GM23338 (cell line): ENCODE measurements at regions not wholly inside any gene's neighbourhood (a gene's known extent, or its start where the extent isn't known, plus 50 kb on each side); places are given as distances from the start of the nearest gene placed in this dataset.

Source experiments
- ATAC-seq: fragments of 200-7000 bp; cut with Tn5 transposase; 3 replicates; pipeline ENCODE4 v1.9.1; 2020
- DNase-seq: peaks from one replicate; pipeline ENCODE4 v3.0.0-alpha.2; 2015; ENCODE audit warnings: low spot score
- H2AFZ ChIP-seq: fragments of 200-600 bp; sonication (generic); 2 replicates; pipeline ENCODE4 v1.8.0; 2016; ENCODE audit warnings: antibody characterized with exemption, mild to moderate bottlenecking, moderate library complexity
- H3F3A ChIP-seq: fragments of 200-600 bp; sonication (generic); replicated peaks from 2 replicates; pipeline ENCODE4 v1.8.0; 2017; ENCODE audit warnings: antibody characterized with exemption, mixed run types, low read depth
- H3K27ac ChIP-seq: fragments of 200-600 bp; sonication (generic); 2 replicates; pipeline ENCODE4 v1.6.1; 2016; ENCODE audit warnings: low read depth
- H3K27me3 ChIP-seq: fragments of 200-600 bp; sonication (generic); 2 replicates; pipeline ENCODE4 v1.8.0; 2016; ENCODE audit warnings: mild to moderate bottlenecking, mixed run types, moderate library complexity; ENCODE audit not compliant: insufficient read depth
- H3K36me3 ChIP-seq: fragments of 200-600 bp; sonication (generic); 2 replicates; pipeline ENCODE4 v1.8.0; 2016; ENCODE audit warnings: mild to moderate bottlenecking; ENCODE audit not compliant: insufficient read depth
- H3K4me1 ChIP-seq: fragments of 200-600 bp; sonication (generic); 2 replicates; pipeline ENCODE4 v1.8.0; 2016; ENCODE audit warnings: mild to moderate bottlenecking, moderate library complexity; ENCODE audit not compliant: insufficient read depth
- H3K4me2 ChIP-seq: fragments of 200-600 bp; sonication (generic); 2 replicates; pipeline ENCODE4 v1.7.1; 2017; ENCODE audit warnings: mixed run types
- H3K4me3 ChIP-seq: fragments of 200-600 bp; sonication (generic); 2 replicates; pipeline ENCODE4 v1.6.1; 2016; ENCODE audit warnings: mixed run types
- H3K79me2 ChIP-seq: fragments of 200-600 bp; sonication (generic); replicated peaks from 2 replicates; pipeline ENCODE4 v1.8.0; 2017; ENCODE audit warnings: mild to moderate bottlenecking; ENCODE audit not compliant: insufficient read depth
- H3K9me2 ChIP-seq: fragments of 200-600 bp; sonication (generic); 2 replicates; pipeline ENCODE4 v1.8.0; 2017; ENCODE audit not compliant: insufficient read depth
- H4K20me1 ChIP-seq: fragments of 200-600 bp; sonication (generic); replicated peaks from 2 replicates; pipeline ENCODE4 v1.8.0; 2017; ENCODE audit warnings: mild to moderate bottlenecking; ENCODE audit not compliant: insufficient read depth
- H3K27ac Mint-ChIP-seq: 2 replicates; pipeline ENCODE4 v1.8.0; 2020; ENCODE audit warnings: inconsistent platforms, mild to moderate bottlenecking, moderate library complexity, mixed read lengths
- H3K27me3 Mint-ChIP-seq: 3 replicates; pipeline ENCODE4 v1.8.0; 2022; ENCODE audit warnings: low read depth, mild to moderate bottlenecking, moderate library complexity, mixed read lengths, inconsistent platforms; ENCODE audit not compliant: insufficient read depth, poor library complexity
- H3K36me3 Mint-ChIP-seq: 3 replicates; pipeline ENCODE4 v1.8.0; 2021; ENCODE audit warnings: low read depth, mild to moderate bottlenecking, inconsistent platforms, moderate library complexity, mixed read lengths
- H3K4me1 Mint-ChIP-seq: 3 replicates; pipeline ENCODE4 v1.8.0; 2020; ENCODE audit warnings: mild to moderate bottlenecking, inconsistent platforms, mixed read lengths
- H3K4me3 Mint-ChIP-seq: 3 replicates; pipeline ENCODE4 v1.8.0; 2021; ENCODE audit warnings: moderate library complexity, mild to moderate bottlenecking, inconsistent platforms, mixed read lengths
- H3K9me3 Mint-ChIP-seq: 3 replicates; pipeline ENCODE4 v1.8.0; 2020; ENCODE audit warnings: moderate library complexity, mild to moderate bottlenecking, inconsistent platforms, mixed read lengths
- CREB1 ChIP-seq: fragments of 250-450 bp; sonication (Bioruptor Pico); IDR thresholded peaks from 2 replicates; pipeline ENCODE4 v1.5.0; 2020; ENCODE audit warnings: low read depth, mild to moderate bottlenecking, moderate library complexity
- CTCF ChIP-seq, 2 experiments: fragments of 200-600 bp in 1 of 2; sonication (generic) in 1 of 2; conservative IDR thresholded peaks; 2 replicates each; pipeline versions ENCODE4 v1.5.1 to v1.6.1; 2016 to 2017; ENCODE audit warnings: antibody characterized with exemption in 2 of 2, low read depth in 2 of 2, mild to moderate bottlenecking in 2 of 2, moderate library complexity in 1 of 2
- ETS1 ChIP-seq: IDR thresholded peaks from 2 replicates; pipeline ENCODE4 v1.6.1; 2016; ENCODE audit warnings: antibody characterized with exemption
- EZH2 ChIP-seq: fragments of 200-600 bp; sonication (generic); IDR thresholded peaks from one replicate; pipeline ENCODE4 v1.8.0; 2017; ENCODE audit warnings: antibody characterized with exemption, mild to moderate bottlenecking, low read depth; ENCODE audit not compliant: unreplicated experiment
- EZH2phosphoT487 ChIP-seq: fragments of 200-600 bp; sonication (generic); IDR thresholded peaks from one replicate; pipeline ENCODE4 v1.8.1; 2018; ENCODE audit warnings: antibody characterized with exemption; ENCODE audit not compliant: unreplicated experiment
- JUNB ChIP-seq: IDR thresholded peaks from one replicate; pipeline ENCODE4 v1.6.1; 2016; ENCODE audit warnings: antibody characterized with exemption; ENCODE audit not compliant: unreplicated experiment
- NANOG ChIP-seq: IDR thresholded peaks from 2 replicates; pipeline ENCODE4 v1.6.1; 2016; ENCODE audit warnings: antibody characterized with exemption, borderline replicate concordance
- POLR2AphosphoS5 ChIP-seq: IDR thresholded peaks from 2 replicates; pipeline ENCODE4 v1.6.1; 2016; ENCODE audit warnings: antibody characterized with exemption, low read depth
- REST ChIP-seq: IDR thresholded peaks from one replicate; pipeline ENCODE4 v1.6.1; 2018; ENCODE audit warnings: antibody characterized with exemption; ENCODE audit not compliant: unreplicated experiment
- STAT1 ChIP-seq: IDR thresholded peaks from one replicate; pipeline ENCODE4 v1.6.1; 2016; ENCODE audit warnings: antibody characterized with exemption; ENCODE audit not compliant: unreplicated experiment
- ZNF114 ChIP-seq: fragments of 250-450 bp; sonication (Bioruptor Pico); IDR thresholded peaks from 2 replicates; pipeline ENCODE4 v1.5.0; 2020; ENCODE audit warnings: mild to moderate bottlenecking, moderate library complexity
- ZNF331 ChIP-seq: fragments of 250-450 bp; sonication (Bioruptor Pico); IDR thresholded peaks from 2 replicates; pipeline ENCODE4 v1.5.0; 2020; ENCODE audit warnings: low read depth, mild to moderate bottlenecking, moderate library complexity

- H3K27ac Mint-ChIP-seq, result no peak overlapping the region
- H3K9me3 Mint-ChIP-seq, result peaks cover 6% of the 10 kb centered on the region; the same call in 1 of the 3 replicates
- no peak for ATAC-seq
- Histone ChIP-seq H3K4me1 (no peaks in the 10 kb centered on the region), H3K4me2 (no peak overlapping the region), H3K4me3 (no peak overlapping the region), H3K27me3 (no peaks in the 10 kb centered on the region), H3K27ac (no peak overlapping the region), H3K79me2 (no peaks in the 10 kb centered on the region), H4K20me1 (no peaks in the 10 kb centered on the region), H3K36me3 (no peaks in the 10 kb centered on the region), H3F3A (no peaks in the 10 kb centered on the region), H2AFZ (no peak overlapping the region), H3K9me2 (no peaks in the 10 kb centered on the region)
- TF ChIP-seq STAT1 (no peak), POLR2AphosphoS5 (no peak), REST (no peak), ETS1 (no peak), ZNF114 (no peak), CREB1 (CRISPR knock-in tag) (no peak), NANOG (no peak), CTCF (conservative IDR thresholded peaks at IDR 0.05; ENCODE audit: low read depth in 2 of 2) (no peak), EZH2 (no peak), ZNF331 (CRISPR knock-in tag) (no peak), EZH2phosphoT487 (no peak), JUNB (no peak)
- no peak overlapping the region for H3K4me3 Mint-ChIP-seq
- H3K4me1 Mint-ChIP-seq, result peaks cover 4% of the 10 kb centered on the region; the same call in 1 of the 3 replicates
- H3K27me3 Mint-ChIP-seq, result peaks cover 8% of the 10 kb centered on the region
- no peak for DNase-seq
- 0 out of 3 replicates have a peak, but pooled peaks cover 2% of the 10 kb centered on the region for H3K36me3 Mint-ChIP-seq
Measured at GRCh38 chr21:45341779-45342178, 54.1 kb upstream of the POFUT2 start.
